IPS-15b (cell line): ENCODE measurements at regions not wholly inside any gene's neighbourhood (a gene's known extent, or its start where the extent isn't known, plus 50 kb on each side); places are given as distances from the start of the nearest gene placed in this dataset.
"Not testable (repeated sequence)": the region's sequence is repeated elsewhere in the genome, so short reads cannot be mapped to it uniquely, and the experiment has no call there.

Experiments
- H3K27me3 ChIP-seq: one replicate; pipeline ENCODE4 v1.6.1; 2013; ENCODE audit warnings: low read length; ENCODE audit not compliant: control insufficient read depth, insufficient read depth
- H3K36me3 ChIP-seq: one replicate; pipeline ENCODE4 v1.6.1; 2013; ENCODE audit warnings: low read length; ENCODE audit not compliant: control insufficient read depth, insufficient read depth
- H3K4me1 ChIP-seq: one replicate; pipeline ENCODE4 v1.6.1; 2013; ENCODE audit warnings: mild to moderate bottlenecking, low read length; ENCODE audit not compliant: control insufficient read depth, insufficient read depth
- H3K4me3 ChIP-seq: one replicate; pipeline ENCODE4 v1.5.1; 2013; ENCODE audit warnings: low read depth, low read length
- H3K9ac ChIP-seq: one replicate; pipeline ENCODE4 v1.6.1; 2013; ENCODE audit warnings: low read depth, mild to moderate bottlenecking, low read length
- H3K9me3 ChIP-seq: one replicate; pipeline ENCODE4 v1.6.1; 2013; ENCODE audit warnings: mild to moderate bottlenecking, low read length; ENCODE audit not compliant: control insufficient read depth, insufficient read depth

DNA sequence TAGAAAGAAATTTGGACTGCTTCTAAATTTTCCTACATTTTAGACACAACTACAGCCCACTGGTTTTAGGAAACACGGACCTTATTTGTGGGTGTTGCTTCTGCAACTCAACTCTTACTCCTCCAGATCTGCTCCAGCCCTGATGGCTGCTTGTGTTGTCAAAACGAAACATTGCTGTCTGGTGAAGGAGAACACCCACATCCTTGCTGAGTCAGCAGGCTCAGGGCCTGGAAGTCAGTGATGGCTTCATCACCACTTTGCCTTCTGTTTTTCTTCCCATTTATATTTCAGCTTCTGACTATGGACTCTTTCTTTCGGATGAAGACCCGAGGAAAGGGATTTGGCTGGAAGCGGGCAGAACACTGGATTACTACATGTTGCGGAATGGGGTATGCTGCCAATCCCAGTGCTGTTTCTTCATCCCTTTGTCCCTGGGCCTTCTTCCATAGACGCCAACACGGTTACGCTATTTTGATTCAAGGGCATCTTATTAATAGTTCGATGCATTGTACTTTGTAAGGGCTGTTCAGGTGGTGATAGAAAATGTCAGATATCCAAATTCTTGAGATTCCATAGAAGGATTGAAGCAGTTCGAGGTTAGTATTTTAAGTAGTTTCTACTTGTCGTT lies 392.6 kb upstream of the TPM1 start:
- Histone ChIP-seq H3K36me3 (no peaks in the 10 kb centered on the region), H3K27me3 (no peaks in the 10 kb centered on the region), H3K4me1 (no peaks in the 10 kb centered on the region), H3K9ac (no peak overlapping the region), H3K9me3 (no peaks in the 10 kb centered on the region), H3K4me3 (no peak overlapping the region)

DNA sequence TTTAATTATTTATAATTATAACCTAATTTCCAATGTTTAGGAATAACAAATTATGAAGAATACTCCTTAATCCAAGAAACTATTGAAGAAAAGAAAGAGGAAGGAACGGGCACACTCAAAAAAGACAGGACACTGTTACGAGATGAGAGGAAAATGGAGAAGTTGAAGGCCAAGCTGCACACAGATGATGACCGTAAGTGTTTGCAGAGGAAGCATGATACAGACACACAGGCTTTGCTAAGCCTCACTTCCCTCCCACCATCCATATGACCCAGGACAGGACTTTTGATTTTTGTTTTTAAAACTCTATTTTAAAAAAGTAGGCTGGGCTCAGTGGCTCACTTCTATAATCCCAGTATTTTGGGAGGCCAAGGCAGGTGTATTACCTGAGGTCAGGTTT lies 389.4 kb upstream of the TPM1 start:
- Histone ChIP-seq H3K4me1 (no peaks in the 10 kb centered on the region), H3K9ac (no peak overlapping the region)

DNA sequence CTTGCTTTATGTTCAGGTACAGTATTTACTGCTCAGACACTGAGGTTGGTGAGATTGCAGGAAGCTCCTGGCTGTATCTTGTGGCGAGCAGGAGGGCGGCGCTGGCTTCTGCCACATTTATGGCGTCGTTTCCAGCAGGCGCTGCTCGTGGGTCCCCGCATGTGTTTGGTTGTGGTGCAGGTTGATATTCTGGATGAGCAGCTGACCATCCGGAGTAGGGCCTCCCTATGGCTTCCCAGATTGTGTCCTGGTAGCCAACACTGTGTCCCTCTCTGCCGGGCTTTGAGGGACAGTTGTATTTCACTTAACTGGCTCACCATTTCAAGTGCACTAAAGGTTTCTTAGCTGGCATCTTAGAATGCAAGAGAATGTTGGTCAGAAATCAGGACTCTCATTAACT lies 386.5 kb upstream of the TPM1 start:
- no peaks in the 10 kb centered on the region for H3K4me1 ChIP-seq
- no peaks in the 10 kb centered on the region for H3K36me3 ChIP-seq
- H3K9me3 ChIP-seq, result no peaks in the 10 kb centered on the region
- no peak overlapping the region for H3K4me3 ChIP-seq
- no peaks in the 10 kb centered on the region for H3K27me3 ChIP-seq
- no peak overlapping the region for H3K9ac ChIP-seq

More for the DNA sequence above, 389.4 kb upstream of the TPM1 start:
- Histone ChIP-seq H3K27me3 (no peaks in the 10 kb centered on the region), H3K36me3 (no peaks in the 10 kb centered on the region), H3K4me3 (no peak overlapping the region), H3K9me3 (no peaks in the 10 kb centered on the region)

DNA sequence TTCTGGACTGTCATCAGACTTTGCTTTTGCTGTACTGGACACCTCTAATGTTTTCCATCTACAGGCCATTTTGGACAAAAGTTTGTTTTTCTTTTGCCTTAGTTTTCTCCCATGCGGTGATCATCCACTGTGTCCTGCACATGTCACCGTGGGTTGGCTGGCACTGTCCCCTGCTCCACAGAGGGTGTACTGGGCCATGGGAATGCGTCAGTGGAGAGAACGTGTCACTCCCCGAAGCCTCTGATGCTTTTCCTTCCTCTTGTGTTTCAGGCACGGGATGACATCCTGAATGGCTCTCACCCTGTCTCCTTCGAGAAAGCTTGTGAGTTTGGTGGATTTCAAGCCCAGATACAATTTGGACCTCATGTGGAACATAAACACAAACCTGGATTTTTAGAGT lies 385.0 kb upstream of the TPM1 start:
- H3K4me3 ChIP-seq, H3K4me1 ChIP-seq, H3K9ac ChIP-seq, H3K27me3 ChIP-seq, H3K9me3 ChIP-seq, H3K36me3 ChIP-seq: not testable (repeated sequence)

DNA sequence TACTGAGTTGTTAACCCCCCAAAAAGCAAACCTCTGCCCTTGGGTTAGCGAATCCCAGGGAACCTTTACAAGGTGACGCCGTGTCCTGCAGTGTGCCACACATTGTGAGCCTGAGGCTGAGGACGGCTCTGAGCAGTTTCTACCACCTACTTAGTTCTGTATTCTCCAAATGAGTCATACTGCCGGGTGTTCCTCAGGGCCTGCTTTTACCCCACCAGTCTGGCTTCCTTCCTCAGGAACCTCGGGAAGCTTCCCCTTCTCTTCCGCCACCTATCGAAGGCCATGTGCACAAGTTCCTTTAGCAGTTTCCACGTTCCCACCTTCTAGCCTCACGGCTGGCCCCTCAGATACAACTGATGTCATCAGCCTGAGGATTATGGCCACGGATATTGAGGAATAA lies 384.0 kb upstream of the TPM1 start:
- Histone ChIP-seq H3K4me1 (no peaks in the 10 kb centered on the region), H3K27me3 (no peaks in the 10 kb centered on the region), H3K9ac (no peak overlapping the region)

DNA sequence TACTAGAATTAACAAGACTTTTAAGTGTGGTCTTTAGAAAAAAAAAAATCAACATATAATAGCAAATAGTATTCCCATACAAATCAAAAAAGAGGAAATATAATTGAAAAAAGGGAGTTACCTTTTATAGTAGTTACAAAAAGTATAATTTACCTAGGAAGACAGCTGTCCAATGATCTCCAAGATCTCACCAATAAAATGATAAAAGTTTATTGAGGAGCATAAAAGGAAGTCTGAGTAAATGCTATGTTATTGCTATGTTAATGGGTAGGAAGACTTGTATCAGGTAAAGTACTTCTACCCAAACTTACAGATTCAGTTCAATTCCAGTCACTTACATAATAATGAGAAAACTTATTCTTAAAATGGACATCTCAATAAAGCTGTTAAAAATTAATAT lies 379.0 kb upstream of the TPM1 start:
- Histone ChIP-seq H3K9ac (no peak overlapping the region), H3K27me3 (no peaks in the 10 kb centered on the region), H3K9me3 (no peaks in the 10 kb centered on the region), H3K36me3 (no peaks in the 10 kb centered on the region), H3K4me1 (no peaks in the 10 kb centered on the region), H3K4me3 (no peak overlapping the region)

More for the DNA sequence above, 384.0 kb upstream of the TPM1 start:
- H3K36me3 ChIP-seq, result no peaks in the 10 kb centered on the region
- H3K9me3 ChIP-seq, result no peaks in the 10 kb centered on the region
- H3K4me3 ChIP-seq, result no peak overlapping the region

DNA sequence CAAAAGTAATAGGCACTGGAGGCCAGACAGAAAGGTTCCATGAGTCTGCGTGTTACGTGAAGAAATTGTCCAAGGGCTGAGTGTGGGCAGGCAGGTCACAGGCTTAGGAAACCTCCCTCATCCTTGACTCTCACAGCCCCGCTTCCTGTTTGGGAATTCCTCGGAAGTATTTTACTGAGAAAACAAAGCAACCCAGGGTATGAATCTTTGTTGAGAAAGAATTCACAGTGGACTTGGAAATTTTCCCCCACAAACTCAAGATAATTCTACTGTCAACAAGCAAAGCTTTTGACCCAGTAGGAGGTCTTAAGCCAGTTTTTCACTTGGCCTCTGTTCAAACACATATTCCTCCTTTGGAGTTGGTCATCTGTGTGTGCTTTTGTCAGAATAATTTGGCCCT lies 377.1 kb upstream of the TPM1 start:
- Histone ChIP-seq H3K36me3 (no peaks in the 10 kb centered on the region), H3K4me1 (no peaks in the 10 kb centered on the region), H3K27me3 (no peaks in the 10 kb centered on the region), H3K9ac (no peak overlapping the region), H3K4me3 (no peak overlapping the region), H3K9me3 (no peaks in the 10 kb centered on the region)

DNA sequence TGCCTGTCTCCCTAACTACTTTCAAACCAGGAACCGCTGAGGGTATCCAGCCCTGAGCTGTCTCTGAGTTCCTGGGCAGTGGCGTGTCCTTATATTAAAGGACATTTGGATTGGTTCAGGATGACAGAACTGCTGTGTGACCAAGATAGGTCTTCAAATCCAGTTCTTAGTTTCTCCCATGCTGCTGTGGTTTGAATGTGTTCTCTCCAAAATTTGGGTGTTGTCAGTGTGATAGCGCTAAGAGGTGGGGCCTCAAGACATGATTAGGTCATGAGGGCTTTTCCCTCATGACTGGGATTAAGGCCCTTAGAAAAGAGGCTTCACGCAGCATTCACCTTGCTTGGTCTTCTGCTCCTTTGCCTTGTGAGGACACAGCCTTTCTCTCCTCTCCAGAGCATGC lies 376.5 kb upstream of the TPM1 start:
- H3K9me3 ChIP-seq, result no peaks in the 10 kb centered on the region
- H3K36me3 ChIP-seq, result no peaks in the 10 kb centered on the region
- no peak overlapping the region for H3K9ac ChIP-seq
- no peaks in the 10 kb centered on the region for H3K27me3 ChIP-seq
- H3K4me3 ChIP-seq, result no peak overlapping the region
- H3K4me1 ChIP-seq, result no peaks in the 10 kb centered on the region

DNA sequence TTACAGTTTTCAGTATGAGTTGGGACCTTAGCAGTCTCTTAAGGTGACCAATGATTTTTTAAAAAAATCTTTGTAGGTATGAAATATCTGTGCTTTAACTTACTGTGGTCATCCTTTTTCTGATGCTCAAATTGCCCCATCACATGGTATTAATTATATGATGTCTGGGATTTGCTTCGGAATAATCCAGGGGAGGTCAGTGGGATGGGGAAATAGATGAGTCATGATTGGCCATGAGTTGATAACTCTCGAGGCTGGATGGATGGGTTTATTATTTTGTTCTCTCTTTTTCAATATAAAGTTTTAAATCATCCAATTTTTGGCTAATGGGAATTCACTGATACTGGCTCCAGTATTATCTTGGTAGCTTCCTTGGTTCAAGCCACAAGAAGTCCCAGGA lies 370.3 kb upstream of the TPM1 start:
- Histone ChIP-seq H3K4me1 (no peaks in the 10 kb centered on the region), H3K4me3 (no peak overlapping the region), H3K9ac (no peak overlapping the region), H3K36me3 (no peaks in the 10 kb centered on the region), H3K27me3 (no peaks in the 10 kb centered on the region), H3K9me3 (no peaks in the 10 kb centered on the region)

DNA sequence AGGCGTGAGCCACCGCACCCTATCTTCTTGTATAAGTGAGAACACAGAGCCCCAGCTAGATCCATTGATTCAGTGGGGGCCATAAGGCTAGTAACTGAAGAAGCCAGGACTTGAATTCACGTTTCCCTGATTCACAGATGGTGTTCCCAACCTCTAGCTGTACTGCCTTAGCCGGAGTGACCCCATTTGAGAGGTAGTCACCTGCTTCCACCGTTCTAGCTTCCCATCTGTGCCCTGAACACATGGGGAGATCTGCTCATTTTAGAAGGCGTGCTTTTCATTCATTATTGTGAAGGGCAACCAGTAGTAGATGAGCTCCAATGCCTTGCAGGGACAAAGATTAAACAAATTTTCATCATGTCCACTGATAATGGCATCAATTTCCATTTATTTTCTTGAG lies 365.7 kb upstream of the TPM1 start:
- Histone ChIP-seq H3K9ac (no peak overlapping the region), H3K9me3 (no peaks in the 10 kb centered on the region), H3K4me3 (no peak overlapping the region), H3K27me3 (no peaks in the 10 kb centered on the region), H3K36me3 (no peaks in the 10 kb centered on the region), H3K4me1 (no peaks in the 10 kb centered on the region)

DNA sequence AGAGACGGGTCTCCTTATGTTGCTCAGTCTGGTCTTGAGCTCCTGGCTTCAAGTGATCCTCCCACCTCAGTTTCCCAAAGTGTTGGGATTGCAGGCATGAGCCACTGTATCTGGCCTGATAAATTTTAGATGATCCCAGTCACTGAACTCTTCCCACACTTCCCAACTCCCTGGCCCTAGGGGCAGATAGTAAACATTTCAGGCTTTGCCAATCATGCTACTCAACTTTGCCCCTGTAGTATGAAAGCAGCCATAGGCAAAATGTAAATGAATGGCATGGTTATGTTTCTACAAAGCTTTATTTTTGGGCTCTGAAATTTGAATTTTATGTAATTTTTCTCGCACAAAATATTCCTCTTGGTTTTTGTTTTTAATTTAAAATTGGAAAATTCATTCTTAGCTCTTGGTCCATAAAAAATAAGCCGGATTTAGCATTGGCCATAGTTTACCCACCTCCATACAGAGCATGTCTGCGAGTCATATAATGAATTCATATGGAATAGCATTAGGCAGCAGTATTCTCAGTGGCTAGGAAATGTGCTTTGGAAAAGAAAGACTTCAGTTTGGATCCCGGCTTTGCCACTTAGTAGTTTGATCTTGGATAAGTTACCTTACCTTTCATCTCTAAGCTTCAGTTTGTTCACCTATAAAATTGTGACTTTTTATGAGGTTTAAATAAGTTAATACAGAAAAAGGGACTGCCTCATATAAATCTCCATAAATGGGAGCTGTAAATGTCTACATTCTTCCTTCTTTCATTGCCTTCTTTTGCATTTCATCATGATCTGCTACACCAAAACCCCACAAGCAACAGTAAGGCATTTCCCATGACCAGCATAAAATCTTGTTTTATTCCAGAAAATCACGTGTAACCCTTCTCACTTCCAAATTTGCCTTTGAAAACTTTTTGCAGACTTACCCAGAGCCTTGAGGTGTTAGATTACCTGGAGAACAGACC lies 360.3 kb upstream of the TPM1 start:
- Histone ChIP-seq H3K36me3 (no peaks in the 10 kb centered on the region), H3K4me3 (no peak overlapping the region), H3K9me3 (no peaks in the 10 kb centered on the region), H3K27me3 (no peaks in the 10 kb centered on the region), H3K4me1 (no peaks in the 10 kb centered on the region), H3K9ac (no peak overlapping the region)

DNA sequence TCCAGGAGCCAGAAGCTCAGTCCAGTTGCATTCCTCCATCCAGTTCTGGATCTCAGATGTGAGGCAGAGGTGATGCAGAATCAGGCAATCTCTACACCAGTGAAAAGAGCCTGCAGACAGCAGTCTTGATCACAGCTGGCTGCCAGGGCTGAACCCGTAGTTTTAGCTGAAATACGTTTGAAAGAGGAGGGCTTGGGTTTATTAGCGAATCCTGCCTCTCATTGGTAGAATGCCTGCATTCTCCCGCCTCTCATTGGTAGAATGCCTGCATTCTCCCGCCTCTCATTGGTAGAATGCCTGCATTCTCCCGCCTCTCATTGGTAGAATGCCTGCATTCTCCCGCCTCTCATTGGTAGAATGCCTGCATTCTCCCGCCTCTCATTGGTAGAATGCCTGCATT lies 359.4 kb upstream of the TPM1 start:
- H3K4me1 ChIP-seq, H3K9me3 ChIP-seq: not testable (repeated sequence)

More for the DNA sequence above, 359.4 kb upstream of the TPM1 start:
- H3K27me3 ChIP-seq, H3K4me3 ChIP-seq, H3K36me3 ChIP-seq, H3K9ac ChIP-seq: not testable (repeated sequence)
